Gastrocnemius medialis (tissue), 4 donors: ENCODE measurements at regions not wholly inside any gene's neighbourhood (a gene's known extent, or its start where the extent isn't known, plus 50 kb on each side); places are given as distances from the start of the nearest gene placed in this dataset.

Experiments
- ATAC-seq, 2 donors: fragments of 150-250 bp; one replicate each; pipeline ENCODE4 v1.9.1; 2016
- DNase-seq, 2 donors: peaks; one replicate each; pipeline ENCODE4 v3.0.0-alpha.2; 2019
- H3K27ac ChIP-seq, 4 donors: fragments of 200-600 bp; sonication (generic); 1 replicate in 1 of 4; 2 replicates in 3 of 4; pipeline ENCODE4 v1.5.1; 2016 to 2018; ENCODE audit warnings: mild to moderate bottlenecking in 2 of 4, moderate library complexity in 1 of 4
- H3K27me3 ChIP-seq, 3 donors: fragments of 200-600 bp; sonication (generic) in 2 of 3; 1 replicate in 1 of 3; 2 replicates in 2 of 3; pipeline versions ENCODE4 v1.5.1 to v1.6.0; 2016 to 2019; ENCODE audit warnings: mild to moderate bottlenecking in 1 of 3, moderate library complexity in 1 of 3
- H3K36me3 ChIP-seq, 2 donors: fragments of 200-600 bp; sonication (generic) in 1 of 2; one replicate each; pipeline ENCODE4 v1.5.1; 2017 to 2018
- H3K4me1 ChIP-seq, 2 donors: fragments of 200-600 bp; sonication (generic) in 1 of 2; one replicate each; pipeline ENCODE4 v1.5.1; 2016 to 2017; ENCODE audit warnings: mild to moderate bottlenecking in 2 of 2
- H3K4me3 ChIP-seq, 4 donors: fragments of 200-600 bp; sonication (generic) in 3 of 4; 1 replicate in 1 of 4; 2 replicates in 3 of 4; pipeline ENCODE4 v1.5.1; 2016 to 2019; ENCODE audit warnings: mild to moderate bottlenecking in 2 of 4
- H3K9me3 ChIP-seq, 3 donors: fragments of 200-600 bp; sonication (generic) in 2 of 3; 1 replicate in 1 of 3; 2 replicates in 2 of 3; pipeline ENCODE4 v1.5.1; 2016 to 2019
- CTCF ChIP-seq, 5 experiments: fragments of 450-650 bp in 3 of 5; fragments of 200-600 bp in 2 of 5; sonication (generic) in 2 of 5; IDR thresholded peaks in 4 of 5; conservative IDR thresholded peaks in 1 of 5; 1 replicate in 4 of 5; 2 replicates in 1 of 5; pipeline ENCODE4 v1.5.1; 2016 to 2019; ENCODE audit warnings: antibody characterized with exemption in 5 of 5, mild to moderate bottlenecking in 3 of 5, moderate library complexity in 3 of 5
- POLR2A ChIP-seq, 2 donors: fragments of 450-650 bp; IDR thresholded peaks; one replicate each; pipeline ENCODE4 v1.6.1; 2017; ENCODE audit warnings: antibody characterized with exemption in 2 of 2, mild to moderate bottlenecking in 2 of 2, moderate library complexity in 2 of 2
- in situ Hi-C, 4 donors: fragments of 200-750 bp; cut with MboI; loops; one replicate each; pipeline versions ENCODE4 v1.15.0 to v1.8.0; 2017; ENCODE audit warnings: low sequenced_read_pairs in 4 of 4
- intact Hi-C: fragments of 100-400 bp; cut with DNase I; formaldehyde crosslinking; loops from one replicate; pipeline ENCODE4 v1.15.1; 2023; ENCODE audit warnings: low total_unique reads

DNA sequence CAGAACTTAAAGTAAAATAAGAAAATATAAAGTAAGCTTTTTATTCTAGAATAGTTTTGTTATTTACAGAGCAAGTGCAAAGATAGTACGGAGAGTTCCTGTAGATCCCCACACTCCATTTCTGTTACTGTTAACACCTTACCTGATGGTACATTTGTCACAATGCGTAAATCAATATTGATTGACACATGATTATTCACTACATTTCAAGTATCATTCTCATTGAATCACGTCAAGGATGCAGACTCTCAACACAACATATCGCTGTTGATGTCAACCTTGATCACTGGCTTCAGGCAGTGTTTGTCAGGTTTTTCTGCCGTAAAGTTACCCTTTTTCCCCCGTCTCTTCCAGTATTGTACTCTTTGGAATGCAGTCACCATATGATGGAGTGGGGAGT, 64.2 kb upstream of the WSCD1 start:
- no peaks in the 10 kb centered on the region for H3K9me3 ChIP-seq
- TF ChIP-seq CTCF (IDR thresholded peaks at IDR 0.05 in 4 of 5, conservative IDR thresholded peaks at IDR 0.05 in 1 of 5) (no peak), POLR2A (IDR thresholded peaks at IDR 0.05) (no peak)
- H3K27ac ChIP-seq = no peak overlapping the region
- DNase-seq = no peak
- intact Hi-C loops (no loop called here), in situ Hi-C loops (no loop called here)
- no peaks in the 10 kb centered on the region for H3K27me3 ChIP-seq
- no peak overlapping the region for H3K4me3 ChIP-seq
- no peak for ATAC-seq
- no peaks in the 10 kb centered on the region for H3K36me3 ChIP-seq
- H3K4me1 ChIP-seq = no peaks in the 10 kb centered on the region

DNA sequence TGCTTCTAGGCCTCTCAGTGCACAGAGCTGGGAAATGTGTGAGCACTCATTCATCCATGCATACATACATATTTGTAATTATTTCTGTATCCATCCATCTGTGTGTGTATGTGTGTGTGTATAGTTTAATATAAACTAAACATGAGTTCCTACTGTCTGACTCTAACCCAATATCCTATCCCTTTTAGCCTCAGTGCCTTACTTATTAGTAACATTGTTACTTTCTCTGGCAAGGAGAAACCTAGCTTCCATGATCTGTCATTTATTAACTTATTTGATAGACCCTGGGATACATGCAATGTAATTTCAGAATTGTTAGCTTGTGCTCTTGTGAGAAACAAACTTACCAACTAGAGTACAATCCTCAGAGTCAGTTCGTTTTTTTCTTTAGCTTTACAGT, 59.0 kb upstream of the WSCD1 start:
- H3K4me3 ChIP-seq = no peak overlapping the region
- TF ChIP-seq POLR2A (IDR thresholded peaks at IDR 0.05) = no peak
- no peak for TF ChIP-seq CTCF (IDR thresholded peaks at IDR 0.05 in 4 of 5, conservative IDR thresholded peaks at IDR 0.05 in 1 of 5)
- in situ Hi-C loops (no loop called here), intact Hi-C loops (no loop called here)
- ATAC-seq = no peak
- no peak for DNase-seq
- H3K27ac ChIP-seq = no peak overlapping the region
- no peaks in the 10 kb centered on the region for H3K27me3 ChIP-seq
- no peaks in the 10 kb centered on the region for H3K36me3 ChIP-seq
- H3K9me3 ChIP-seq = no peaks in the 10 kb centered on the region
- H3K4me1 ChIP-seq = no peaks in the 10 kb centered on the region

- TF ChIP-seq POLR2A (IDR thresholded peaks at IDR 0.05) (no peak), CTCF (IDR thresholded peaks at IDR 0.05 in 4 of 5, conservative IDR thresholded peaks at IDR 0.05 in 1 of 5) (no peak)
- no peak for ATAC-seq
Observed at GRCh38 chr17:6018788-6019187, 51.4 kb upstream of the WSCD1 start.

GRCh38 chr17:6019959-6020358, 50.2 kb upstream of the WSCD1 start:
- no peak for ATAC-seq
- TF ChIP-seq POLR2A (IDR thresholded peaks at IDR 0.05) (no peak), CTCF (IDR thresholded peaks at IDR 0.05 in 4 of 5, conservative IDR thresholded peaks at IDR 0.05 in 1 of 5) (no peak)
- Histone ChIP-seq H3K9me3 (no peaks in the 10 kb centered on the region), H3K27me3 (peaks cover 0 to 2% (median 0%) of the 10 kb centered on the region in 3 donors), H3K27ac (no peak overlapping the region), H3K36me3 (no peaks in the 10 kb centered on the region), H3K4me3 (no peak overlapping the region), H3K4me1 (no peaks in the 10 kb centered on the region)
- intact Hi-C loops = no loop called here
- DNase-seq = no peak
- in situ Hi-C loops = no loop called here

More at GRCh38 chr17:6018788-6019187, 51.4 kb upstream of the WSCD1 start:
- DNase-seq = no peak
- H3K27ac ChIP-seq = no peak overlapping the region
- H3K4me3 ChIP-seq = no peak overlapping the region
- in situ Hi-C loops = no loop called here
- H3K4me1 ChIP-seq = no peaks in the 10 kb centered on the region
- intact Hi-C loops = no loop called here
- no peaks in the 10 kb centered on the region for H3K9me3 ChIP-seq
- no peaks in the 10 kb centered on the region for H3K36me3 ChIP-seq
- H3K27me3 ChIP-seq = no peaks in the 10 kb centered on the region

DNA sequence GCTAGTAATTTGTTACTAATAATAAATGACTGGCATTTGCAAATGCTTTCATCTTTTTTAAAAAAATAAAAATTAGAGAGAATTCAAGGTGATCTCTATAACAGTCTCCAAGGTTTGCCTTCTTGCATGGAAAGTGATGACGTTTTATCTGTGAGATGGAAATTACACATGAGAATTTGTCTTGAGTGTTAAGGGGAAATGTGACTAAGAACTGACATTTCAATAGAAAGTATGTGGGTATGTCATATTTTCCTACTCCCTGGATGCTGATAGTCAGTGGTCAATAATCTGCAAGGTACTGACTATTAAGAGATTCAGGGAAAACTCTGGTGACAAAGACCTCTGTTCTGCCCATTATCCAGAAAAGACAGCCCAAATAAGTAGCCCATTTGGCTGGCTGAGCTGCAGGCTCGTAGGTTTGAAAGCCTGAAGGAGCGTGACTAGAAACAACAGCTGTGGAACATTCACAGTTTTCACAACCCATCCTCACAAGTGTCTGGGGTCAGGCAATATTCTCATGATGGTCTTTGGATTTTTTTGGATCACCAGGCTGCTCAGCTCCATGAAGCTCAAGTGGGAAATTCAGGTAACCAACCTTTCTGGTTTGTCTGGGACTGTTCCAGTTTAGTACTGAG, 49.7 kb upstream of the WSCD1 start:
- Histone ChIP-seq H3K9me3 (no peaks in the 10 kb centered on the region), H3K27ac (no peak overlapping the region), H3K36me3 (no peaks in the 10 kb centered on the region), H3K4me3 (no peak overlapping the region), H3K4me1 (no peaks in the 10 kb centered on the region), H3K27me3 (peaks cover 0 to 2% (median 0%) of the 10 kb centered on the region in 3 donors)
- TF ChIP-seq CTCF (IDR thresholded peaks at IDR 0.05 in 4 of 5, conservative IDR thresholded peaks at IDR 0.05 in 1 of 5) = no peak
- no peak for TF ChIP-seq POLR2A (IDR thresholded peaks at IDR 0.05)
- ATAC-seq (no peak), DNase-seq (no peak)
- intact Hi-C loops = no loop called here
- in situ Hi-C loops = no loop called here
